ENCODE measurements at regions not wholly inside any gene's neighbourhood (a gene's known extent, or its start where the extent isn't known, plus 50 kb on each side); places are given as distances from the start of the nearest gene placed in this dataset.

- TF ChIP-seq, protein P1, sequence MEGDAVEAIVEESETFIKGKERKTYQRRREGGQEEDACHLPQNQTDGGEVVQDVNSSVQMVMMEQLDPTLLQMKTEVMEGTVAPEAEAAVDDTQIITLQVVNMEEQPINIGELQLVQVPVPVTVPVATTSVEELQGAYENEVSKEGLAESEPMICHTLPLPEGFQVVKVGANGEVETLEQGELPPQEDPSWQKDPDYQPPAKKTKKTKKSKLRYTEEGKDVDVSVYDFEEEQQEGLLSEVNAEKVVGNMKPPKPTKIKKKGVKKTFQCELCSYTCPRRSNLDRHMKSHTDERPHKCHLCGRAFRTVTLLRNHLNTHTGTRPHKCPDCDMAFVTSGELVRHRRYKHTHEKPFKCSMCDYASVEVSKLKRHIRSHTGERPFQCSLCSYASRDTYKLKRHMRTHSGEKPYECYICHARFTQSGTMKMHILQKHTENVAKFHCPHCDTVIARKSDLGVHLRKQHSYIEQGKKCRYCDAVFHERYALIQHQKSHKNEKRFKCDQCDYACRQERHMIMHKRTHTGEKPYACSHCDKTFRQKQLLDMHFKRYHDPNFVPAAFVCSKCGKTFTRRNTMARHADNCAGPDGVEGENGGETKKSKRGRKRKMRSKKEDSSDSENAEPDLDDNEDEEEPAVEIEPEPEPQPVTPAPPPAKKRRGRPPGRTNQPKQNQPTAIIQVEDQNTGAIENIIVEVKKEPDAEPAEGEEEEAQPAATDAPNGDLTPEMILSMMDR (IDR thresholded peaks at IDR 0.05) = no peak
- TF ChIP-seq POLR2A (IDR thresholded peaks at IDR 0.05) = no peak
Observed at GRCh38 chr6:168989421-168989820, 264.2 kb downstream of the THBS2 start.

Data from stomach (tissue), 4 donors.